ENCODE measurements at regions not wholly inside any gene's neighbourhood (a gene's known extent, or its start where the extent isn't known, plus 50 kb on each side); places are given as distances from the start of the nearest gene placed in this dataset.

DNA sequence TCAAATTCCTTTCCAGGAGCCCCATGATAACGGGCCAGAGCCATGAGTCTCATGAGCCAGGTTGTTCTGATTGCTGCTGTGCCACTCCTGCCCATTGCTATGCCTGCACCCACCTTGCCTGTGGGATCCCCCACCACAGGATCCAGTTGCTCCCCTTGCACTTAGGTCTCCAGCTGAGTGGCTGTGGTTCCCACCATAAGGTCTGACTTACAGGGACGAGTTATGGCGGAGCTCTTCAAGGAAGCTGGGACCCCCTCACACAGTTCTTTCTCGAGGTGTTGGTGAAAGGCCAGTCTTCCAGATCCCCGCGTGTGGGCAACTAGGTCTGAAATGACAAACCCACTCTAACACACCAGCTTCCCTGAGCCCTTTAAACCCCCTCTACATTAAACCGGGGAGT is 111.9 kb upstream of the C14orf180 start (continued):
- TF ChIP-seq ZNF584 (CRISPR knock-in tag; IDR thresholded peaks at IDR 0.05; ENCODE audit: low read depth) (no peak), GTF2A2 (tag; IDR thresholded peaks at IDR 0.05) (no peak)

DNA sequence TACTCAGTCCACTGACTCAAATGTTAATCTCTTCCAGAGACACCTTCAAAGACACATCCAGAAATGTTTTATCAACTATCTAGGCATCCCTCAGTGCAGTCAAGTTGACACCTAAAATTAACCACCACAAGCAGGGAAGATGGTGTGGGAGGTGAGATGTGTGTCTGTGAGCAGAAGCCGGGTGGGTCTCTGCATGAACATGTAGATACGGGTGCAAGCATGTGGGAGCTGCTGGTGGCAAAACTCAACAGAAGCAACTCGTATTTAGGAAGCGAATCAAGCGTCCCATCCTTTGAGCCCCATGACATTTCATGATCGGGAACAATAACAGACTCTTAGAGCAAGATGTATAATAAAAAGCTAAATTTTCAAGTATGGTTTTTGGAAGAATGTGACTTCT is 110.0 kb upstream of the C14orf180 start:
- no peak overlapping the region for H3K4me3 ChIP-seq
- H3K9me3 ChIP-seq (replicated peaks; ENCODE audit: control insufficient read depth, insufficient read depth, low read depth, low read length) = no peaks in the 10 kb centered on the region
- H3K36me3 ChIP-seq (ENCODE audit: control insufficient read depth, insufficient read depth, low read length) = no peaks in the 10 kb centered on the region
- no peaks in the 10 kb centered on the region for H3K4me1 ChIP-seq (replicated peaks in 1 of 2; ENCODE audit: control insufficient read depth in 2 of 2, insufficient read depth in 2 of 2, low read length in 2 of 2)
- H3K9ac ChIP-seq (ENCODE audit: insufficient read depth in 1 of 2, low read depth in 2 of 2, low read length in 2 of 2) = no peak overlapping the region
- intact Hi-C loops (cut with micrococcal nuclease) (no loop called here), in situ Hi-C loops (cut with MboI) (no loop called here)
- no peaks in the 10 kb centered on the region for H3K79me2 ChIP-seq (ENCODE audit: control insufficient read depth, insufficient read depth, low read length)
- no peak for TF ChIP-seq SNRNP70 (optimal IDR thresholded peaks at IDR 0.05; ENCODE audit: low read depth, low read length)
- no peak for TF ChIP-seq GTF2A2 (tag; IDR thresholded peaks at IDR 0.05)
- TF ChIP-seq XRCC5 (IDR thresholded peaks at IDR 0.05; ENCODE audit: low read depth, low read length) = no peak
- TF ChIP-seq ZNF77 (CRISPR knock-in tag; IDR thresholded peaks at IDR 0.05) = no peak
- TF ChIP-seq, protein P1, sequence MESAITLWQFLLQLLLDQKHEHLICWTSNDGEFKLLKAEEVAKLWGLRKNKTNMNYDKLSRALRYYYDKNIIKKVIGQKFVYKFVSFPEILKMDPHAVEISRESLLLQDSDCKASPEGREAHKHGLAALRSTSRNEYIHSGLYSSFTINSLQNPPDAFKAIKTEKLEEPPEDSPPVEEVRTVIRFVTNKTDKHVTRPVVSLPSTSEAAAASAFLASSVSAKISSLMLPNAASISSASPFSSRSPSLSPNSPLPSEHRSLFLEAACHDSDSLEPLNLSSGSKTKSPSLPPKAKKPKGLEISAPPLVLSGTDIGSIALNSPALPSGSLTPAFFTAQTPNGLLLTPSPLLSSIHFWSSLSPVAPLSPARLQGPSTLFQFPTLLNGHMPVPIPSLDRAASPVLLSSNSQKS (CRISPR knock-in tag; IDR thresholded peaks at IDR 0.05) = no peak
- no peak for TF ChIP-seq CBX1 (IDR thresholded peaks at IDR 0.05; ENCODE audit: low read depth)
- no peak for TF ChIP-seq ZNF444 (CRISPR knock-in tag; IDR thresholded peaks at IDR 0.05)
- no peak for TF ChIP-seq SIN3A (IDR thresholded peaks at IDR 0.05; ENCODE audit: borderline replicate concordance in 2 of 2, control insufficient read depth in 1 of 2, low read depth in 2 of 2, low read length in 2 of 2)
- no peak for TF ChIP-seq TAF7 (tag; IDR thresholded peaks at IDR 0.05)
- no peak for TF ChIP-seq TEAD1 (CRISPR knock-in tag; IDR thresholded peaks at IDR 0.05)
- TF ChIP-seq CHD2 (IDR thresholded peaks at IDR 0.05; ENCODE audit: low read depth, low read length) = no peak
- no peak for TF ChIP-seq ZFP36 (IDR thresholded peaks at IDR 0.05; ENCODE audit: low read depth, low read length, partially characterized antibody)
- TF ChIP-seq MTA2 (IDR thresholded peaks at IDR 0.05; ENCODE audit: low read depth) = no peak
- TF ChIP-seq, protein P2, sequence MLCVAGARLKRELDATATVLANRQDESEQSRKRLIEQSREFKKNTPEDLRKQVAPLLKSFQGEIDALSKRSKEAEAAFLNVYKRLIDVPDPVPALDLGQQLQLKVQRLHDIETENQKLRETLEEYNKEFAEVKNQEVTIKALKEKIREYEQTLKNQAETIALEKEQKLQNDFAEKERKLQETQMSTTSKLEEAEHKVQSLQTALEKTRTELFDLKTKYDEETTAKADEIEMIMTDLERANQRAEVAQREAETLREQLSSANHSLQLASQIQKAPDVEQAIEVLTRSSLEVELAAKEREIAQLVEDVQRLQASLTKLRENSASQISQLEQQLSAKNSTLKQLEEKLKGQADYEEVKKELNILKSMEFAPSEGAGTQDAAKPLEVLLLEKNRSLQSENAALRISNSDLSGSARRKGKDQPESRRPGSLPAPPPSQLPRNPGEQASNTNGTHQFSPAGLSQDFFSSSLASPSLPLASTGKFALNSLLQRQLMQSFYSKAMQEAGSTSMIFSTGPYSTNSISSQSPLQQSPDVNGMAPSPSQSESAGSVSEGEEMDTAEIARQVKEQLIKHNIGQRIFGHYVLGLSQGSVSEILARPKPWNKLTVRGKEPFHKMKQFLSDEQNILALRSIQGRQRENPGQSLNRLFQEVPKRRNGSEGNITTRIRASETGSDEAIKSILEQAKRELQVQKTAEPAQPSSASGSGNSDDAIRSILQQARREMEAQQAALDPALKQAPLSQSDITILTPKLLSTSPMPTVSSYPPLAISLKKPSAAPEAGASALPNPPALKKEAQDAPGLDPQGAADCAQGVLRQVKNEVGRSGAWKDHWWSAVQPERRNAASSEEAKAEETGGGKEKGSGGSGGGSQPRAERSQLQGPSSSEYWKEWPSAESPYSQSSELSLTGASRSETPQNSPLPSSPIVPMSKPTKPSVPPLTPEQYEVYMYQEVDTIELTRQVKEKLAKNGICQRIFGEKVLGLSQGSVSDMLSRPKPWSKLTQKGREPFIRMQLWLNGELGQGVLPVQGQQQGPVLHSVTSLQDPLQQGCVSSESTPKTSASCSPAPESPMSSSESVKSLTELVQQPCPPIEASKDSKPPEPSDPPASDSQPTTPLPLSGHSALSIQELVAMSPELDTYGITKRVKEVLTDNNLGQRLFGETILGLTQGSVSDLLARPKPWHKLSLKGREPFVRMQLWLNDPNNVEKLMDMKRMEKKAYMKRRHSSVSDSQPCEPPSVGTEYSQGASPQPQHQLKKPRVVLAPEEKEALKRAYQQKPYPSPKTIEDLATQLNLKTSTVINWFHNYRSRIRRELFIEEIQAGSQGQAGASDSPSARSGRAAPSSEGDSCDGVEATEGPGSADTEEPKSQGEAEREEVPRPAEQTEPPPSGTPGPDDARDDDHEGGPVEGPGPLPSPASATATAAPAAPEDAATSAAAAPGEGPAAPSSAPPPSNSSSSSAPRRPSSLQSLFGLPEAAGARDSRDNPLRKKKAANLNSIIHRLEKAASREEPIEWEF (CRISPR knock-in tag; IDR thresholded peaks at IDR 0.05) = no peak
- no peak for TF ChIP-seq ZNF224 (CRISPR knock-in tag; IDR thresholded peaks at IDR 0.05)
- TF ChIP-seq NEUROD1 (IDR thresholded peaks at IDR 0.05; ENCODE audit: borderline replicate concordance, low read depth, low read length, partially characterized antibody) = no peak
- TF ChIP-seq MCM2 (IDR thresholded peaks at IDR 0.05; ENCODE audit: low read depth) = no peak
- no peak for ATAC-seq
- BruUV-seq (replicated peaks) = no TSS peak
- H3K4me2 ChIP-seq (ENCODE audit: insufficient read depth, low read length) = no peak overlapping the region
- ChIA-PET CTCF (ENCODE audit: low intra/inter-chr PET ratio) (no interaction called here), POLR2A (interaction anchor here (0.6 kb wide), 1 partner anchor 284 kb away, joined by 3 read pairs; no protein-coding TSS in a partner anchor)
- H3K9me1 ChIP-seq (ENCODE audit: control insufficient read depth, insufficient read depth, low read length) = no peaks in the 10 kb centered on the region
- DNase-seq (ENCODE audit: extremely low read depth in 1 of 4, low spot score in 3 of 4) = no peak
- no peak overlapping the region for H2AFZ ChIP-seq (ENCODE audit: low read depth, low read length)
- H4K20me1 ChIP-seq (replicated peaks; ENCODE audit: control insufficient read depth, insufficient read depth, low read length) = no peaks in the 10 kb centered on the region
- FAIRE-seq = no peak
- H3K27me3 ChIP-seq (ENCODE audit: control insufficient read depth in 2 of 2, insufficient read depth in 2 of 2, low read length in 2 of 2) = peaks cover 2 to 19% of the 10 kb centered on the region in 2 experiments; a peak in 3 of 5 replicates
- no peak overlapping the region for H3K27ac ChIP-seq (ENCODE audit: extremely low read depth, low read depth, low read length)
- WGBS (ENCODE audit: insufficient coverage, low coverage, missing lambda C conversion rate) = 1% methylated on average over 6 of the region's 6 CpGs

Data from K562 (cell line).